Hepatocyte (in vitro differentiated cells): ENCODE measurements at regions not wholly inside any gene's neighbourhood (a gene's known extent, or its start where the extent isn't known, plus 50 kb on each side); places are given as distances from the start of the nearest gene placed in this dataset.

Source experiments
- CTCF ChIP-seq: fragments of 200-600 bp; sonication (generic); IDR thresholded peaks from 2 replicates; pipeline ENCODE4 v1.5.1; 2016; ENCODE audit warnings: antibody characterized with exemption, mild to moderate bottlenecking; ENCODE audit not compliant: poor library complexity
- EZH2 ChIP-seq: fragments of 200-600 bp; sonication (generic); IDR thresholded peaks from 2 replicates; pipeline ENCODE4 v1.6.1; 2016; ENCODE audit warnings: antibody characterized with exemption, mild to moderate bottlenecking, borderline replicate concordance
- EZH2phosphoT487 ChIP-seq: fragments of 200-600 bp; sonication (generic); IDR thresholded peaks from one replicate; pipeline ENCODE4 v1.6.1; 2018; ENCODE audit warnings: antibody characterized with exemption, mild to moderate bottlenecking, low read depth, moderate library complexity; ENCODE audit not compliant: unreplicated experiment, severe bottlenecking

GRCh38 chr5:96096724-96097123 is 135.1 kb upstream of the ELL2 start:
- TF ChIP-seq CTCF (no peak), EZH2phosphoT487 (no peak), EZH2 (no peak)
